Panc1 (cell line): ENCODE measurements at regions not wholly inside any gene's neighbourhood (a gene's known extent, or its start where the extent isn't known, plus 50 kb on each side); places are given as distances from the start of the nearest gene placed in this dataset.

ENCODE experiments used
- ATAC-seq: fragments of 200-7000 bp; cut with Tn5 transposase; 2 replicates; pipeline ENCODE4 v1.9.1; 2020; ENCODE audit warnings: mild to moderate bottlenecking, moderate library complexity
- BruUV-seq: library from RNA; stranded (reverse); fragments of 400-500 nt; replicated peaks from 2 replicates; lab custom pipeline; 2021; lab: Mats Ljungman, UMichigan
- CTCF ChIA-PET: fragments of 300-600 bp; sonication (Branson Sonifier 250); formaldehyde crosslinking; loops from one replicate; lab custom pipeline; 2022; ENCODE audit warnings: antibody characterized with exemption; lab: Charles Lee
- POLR2A ChIA-PET: fragments of 300-600 bp; sonication (Branson Sonifier 250); formaldehyde crosslinking; loops from one replicate; lab custom pipeline; 2022; ENCODE audit warnings: antibody characterized with exemption; lab: Charles Lee
- DNase-seq: peaks from one replicate; pipeline ENCODE4 v3.0.0-alpha.2; 2010; ENCODE audit warnings: low read depth, low spot score
- H3K27ac ChIP-seq: 2 replicates; pipeline ENCODE4 v1.5.1; 2011; ENCODE audit warnings: mild to moderate bottlenecking, low read length, inconsistent platforms
- H3K27me3 ChIP-seq: fragments of 200-500 bp; sonication (Bioruptor generic); 2 replicates; pipeline ENCODE4 v1.6.0; 2014; ENCODE audit warnings: low read length, inconsistent platforms; ENCODE audit not compliant: control insufficient read depth, insufficient read depth
- H3K36me3 ChIP-seq: fragments of 200-500 bp; sonication (Bioruptor generic); 2 replicates; pipeline ENCODE4 v1.5.1; 2014; ENCODE audit warnings: inconsistent platforms, mild to moderate bottlenecking, low read length, moderate library complexity; ENCODE audit not compliant: control insufficient read depth, insufficient read depth
- H3K4me1 ChIP-seq: 2 replicates; pipeline ENCODE4 v1.5.1; 2011; ENCODE audit warnings: inconsistent platforms, mild to moderate bottlenecking, low read length, moderate library complexity; ENCODE audit not compliant: control insufficient read depth, insufficient read depth
- H3K4me3 ChIP-seq, 2 experiments: 2 replicates each; pipeline ENCODE4 v1.5.1; 2011 to 2012; ENCODE audit warnings: low read depth in 2 of 2, low read length in 2 of 2, mild to moderate bottlenecking in 2 of 2, inconsistent platforms in 1 of 2, moderate library complexity in 1 of 2
- H3K9me3 ChIP-seq: fragments of 200-500 bp; sonication (Bioruptor generic); 2 replicates; pipeline ENCODE4 v1.5.1; 2014; ENCODE audit warnings: low read depth, mild to moderate bottlenecking, inconsistent platforms, low read length, moderate library complexity; ENCODE audit not compliant: control insufficient read depth, insufficient read depth
- POLR2AphosphoS5 ChIP-seq: IDR thresholded peaks from 2 replicates; pipeline ENCODE4 v1.6.1; 2012; ENCODE audit warnings: mild to moderate bottlenecking, low read depth, low read length, moderate library complexity
- SIN3A ChIP-seq: IDR thresholded peaks from 2 replicates; pipeline ENCODE4 v1.6.1; 2012; ENCODE audit warnings: low read depth, mild to moderate bottlenecking, low read length, moderate library complexity, borderline replicate concordance; ENCODE audit not compliant: insufficient read depth
- TCF7L2 ChIP-seq: IDR thresholded peaks from 2 replicates; pipeline ENCODE4 v1.6.1; 2011; ENCODE audit warnings: mild to moderate bottlenecking, low read depth, low read length, inconsistent platforms
- in situ Hi-C: cut with HindIII; loops from 2 replicates; pipeline ENCODE4 v1.10.0; 2016; ENCODE audit warnings: low sequenced_read_pairs, low pct_unique_long_range_greater_than_20kb
- intact Hi-C: fragments of 100-400 bp; cut with micrococcal nuclease; formaldehyde crosslinking; loops from one replicate; pipeline ENCODE4 v1.10.0; 2022; ENCODE audit not compliant: unreplicated experiment
- TF ChIP-seq, protein P1 (sequence below), 2 experiments: IDR thresholded peaks; 2 replicates each; pipeline ENCODE4 v1.6.1; 2011 to 2012; ENCODE audit warnings: low read depth in 2 of 2, control low read depth in 1 of 2, low read length in 1 of 2, mild to moderate bottlenecking in 1 of 2, moderate library complexity in 1 of 2; ENCODE audit not compliant: insufficient read depth in 1 of 2
- TF ChIP-seq, protein P2 (sequence below): fragments of 450-650 bp; IDR thresholded peaks from 2 replicates; pipeline ENCODE4 v1.5.1; 2017; ENCODE audit warnings: mild to moderate bottlenecking

DNA sequence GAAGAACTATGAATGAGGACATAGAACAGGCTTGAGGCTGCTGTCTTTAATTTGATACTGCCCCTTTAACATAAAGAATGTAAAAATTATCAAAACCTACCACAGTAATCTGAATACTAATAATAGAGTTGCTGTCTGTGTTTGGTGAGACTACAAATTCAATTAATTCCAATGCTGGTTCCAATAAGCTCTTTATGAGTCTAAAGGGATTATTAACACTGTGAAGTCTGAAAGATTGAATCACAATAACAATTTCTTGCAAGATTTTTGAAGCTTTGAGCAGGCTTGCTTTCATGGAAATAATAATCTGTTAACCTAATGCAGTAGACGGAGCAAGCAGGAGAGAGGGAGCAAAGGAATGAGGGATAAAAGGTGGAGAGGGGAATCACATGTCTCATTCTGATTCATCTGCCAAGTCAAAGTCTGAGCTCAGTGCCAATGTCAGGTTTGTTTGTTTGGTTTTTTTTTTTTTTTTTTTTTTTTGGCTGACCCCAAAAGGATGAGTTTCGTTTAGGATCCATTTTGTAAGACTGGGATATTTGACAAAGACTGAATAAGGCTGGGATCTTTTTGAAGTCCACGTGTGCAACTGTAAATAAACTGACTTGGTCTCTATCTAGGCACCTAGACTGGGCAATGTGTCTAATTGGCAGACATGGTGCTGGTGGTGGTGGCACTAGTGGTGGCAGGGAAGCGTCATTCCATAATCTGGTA is 211.6 kb downstream of the RNF144B start:
- intact Hi-C loops (loop anchor here (10.0 kb wide), 3 partner anchors 236 to 1456 kb away; no protein-coding TSS in a partner anchor), in situ Hi-C loops (no loop called here)
- no peaks in the 10 kb centered on the region for H3K4me1 ChIP-seq
- DNase-seq = no peak
- ATAC-seq = no peak
- H3K9me3 ChIP-seq = no peaks in the 10 kb centered on the region
- no peaks in the 10 kb centered on the region; the same call in 1 of the 2 replicates for H3K27me3 ChIP-seq
- H3K36me3 ChIP-seq = no peaks in the 10 kb centered on the region
- no TSS peak for BruUV-seq
- ChIA-PET POLR2A (no interaction called here), CTCF (interaction anchor here (0.7 kb wide), 1 partner anchor 1457 kb away, joined by 5 read pairs; no protein-coding TSS in a partner anchor)
- H3K27ac ChIP-seq = no peak overlapping the region
- no peak overlapping the region for H3K4me3 ChIP-seq
- TF ChIP-seq, protein P1, sequence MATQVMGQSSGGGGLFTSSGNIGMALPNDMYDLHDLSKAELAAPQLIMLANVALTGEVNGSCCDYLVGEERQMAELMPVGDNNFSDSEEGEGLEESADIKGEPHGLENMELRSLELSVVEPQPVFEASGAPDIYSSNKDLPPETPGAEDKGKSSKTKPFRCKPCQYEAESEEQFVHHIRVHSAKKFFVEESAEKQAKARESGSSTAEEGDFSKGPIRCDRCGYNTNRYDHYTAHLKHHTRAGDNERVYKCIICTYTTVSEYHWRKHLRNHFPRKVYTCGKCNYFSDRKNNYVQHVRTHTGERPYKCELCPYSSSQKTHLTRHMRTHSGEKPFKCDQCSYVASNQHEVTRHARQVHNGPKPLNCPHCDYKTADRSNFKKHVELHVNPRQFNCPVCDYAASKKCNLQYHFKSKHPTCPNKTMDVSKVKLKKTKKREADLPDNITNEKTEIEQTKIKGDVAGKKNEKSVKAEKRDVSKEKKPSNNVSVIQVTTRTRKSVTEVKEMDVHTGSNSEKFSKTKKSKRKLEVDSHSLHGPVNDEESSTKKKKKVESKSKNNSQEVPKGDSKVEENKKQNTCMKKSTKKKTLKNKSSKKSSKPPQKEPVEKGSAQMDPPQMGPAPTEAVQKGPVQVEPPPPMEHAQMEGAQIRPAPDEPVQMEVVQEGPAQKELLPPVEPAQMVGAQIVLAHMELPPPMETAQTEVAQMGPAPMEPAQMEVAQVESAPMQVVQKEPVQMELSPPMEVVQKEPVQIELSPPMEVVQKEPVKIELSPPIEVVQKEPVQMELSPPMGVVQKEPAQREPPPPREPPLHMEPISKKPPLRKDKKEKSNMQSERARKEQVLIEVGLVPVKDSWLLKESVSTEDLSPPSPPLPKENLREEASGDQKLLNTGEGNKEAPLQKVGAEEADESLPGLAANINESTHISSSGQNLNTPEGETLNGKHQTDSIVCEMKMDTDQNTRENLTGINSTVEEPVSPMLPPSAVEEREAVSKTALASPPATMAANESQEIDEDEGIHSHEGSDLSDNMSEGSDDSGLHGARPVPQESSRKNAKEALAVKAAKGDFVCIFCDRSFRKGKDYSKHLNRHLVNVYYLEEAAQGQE (IDR thresholded peaks at IDR 0.05; ENCODE audit: insufficient read depth in 1 of 2, low read depth in 2 of 2, low read length in 1 of 2) = no peak

DNA sequence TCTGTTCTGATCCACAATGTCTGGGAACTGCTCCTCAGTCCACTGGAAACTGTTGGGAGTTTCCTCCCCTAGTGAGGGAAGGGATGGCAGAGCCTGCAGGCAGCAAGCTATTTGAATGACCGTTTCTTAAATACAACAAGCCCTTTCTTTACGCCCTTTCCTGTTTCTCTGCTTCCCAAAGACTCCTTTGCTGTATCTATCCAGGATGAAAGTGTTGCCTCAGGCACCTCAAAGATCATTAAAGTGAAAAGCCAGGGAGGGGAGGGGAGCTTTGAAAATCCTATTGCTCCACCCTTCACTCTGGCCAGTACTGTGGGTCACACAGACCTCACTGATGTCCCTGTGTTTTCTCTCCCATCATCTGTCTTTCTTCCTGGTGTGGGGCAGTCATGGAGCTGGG is 213.1 kb downstream of the RNF144B start:
- Histone ChIP-seq H3K4me3 (no peak overlapping the region), H3K36me3 (no peaks in the 10 kb centered on the region), H3K27ac (no peak overlapping the region), H3K9me3 (no peaks in the 10 kb centered on the region), H3K27me3 (no peaks in the 10 kb centered on the region; the same call in 1 of the 2 replicates), H3K4me1 (no peaks in the 10 kb centered on the region)
- in situ Hi-C loops (no loop called here), intact Hi-C loops (no loop called here)
- TF ChIP-seq TCF7L2 (no peak), SIN3A (no peak), POLR2AphosphoS5 (no peak)
- TF ChIP-seq, protein P2, sequence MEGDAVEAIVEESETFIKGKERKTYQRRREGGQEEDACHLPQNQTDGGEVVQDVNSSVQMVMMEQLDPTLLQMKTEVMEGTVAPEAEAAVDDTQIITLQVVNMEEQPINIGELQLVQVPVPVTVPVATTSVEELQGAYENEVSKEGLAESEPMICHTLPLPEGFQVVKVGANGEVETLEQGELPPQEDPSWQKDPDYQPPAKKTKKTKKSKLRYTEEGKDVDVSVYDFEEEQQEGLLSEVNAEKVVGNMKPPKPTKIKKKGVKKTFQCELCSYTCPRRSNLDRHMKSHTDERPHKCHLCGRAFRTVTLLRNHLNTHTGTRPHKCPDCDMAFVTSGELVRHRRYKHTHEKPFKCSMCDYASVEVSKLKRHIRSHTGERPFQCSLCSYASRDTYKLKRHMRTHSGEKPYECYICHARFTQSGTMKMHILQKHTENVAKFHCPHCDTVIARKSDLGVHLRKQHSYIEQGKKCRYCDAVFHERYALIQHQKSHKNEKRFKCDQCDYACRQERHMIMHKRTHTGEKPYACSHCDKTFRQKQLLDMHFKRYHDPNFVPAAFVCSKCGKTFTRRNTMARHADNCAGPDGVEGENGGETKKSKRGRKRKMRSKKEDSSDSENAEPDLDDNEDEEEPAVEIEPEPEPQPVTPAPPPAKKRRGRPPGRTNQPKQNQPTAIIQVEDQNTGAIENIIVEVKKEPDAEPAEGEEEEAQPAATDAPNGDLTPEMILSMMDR = no peak
- TF ChIP-seq, protein P1 (IDR thresholded peaks at IDR 0.05; ENCODE audit: insufficient read depth in 1 of 2, low read depth in 2 of 2, low read length in 1 of 2) = no peak
- ATAC-seq (no peak), DNase-seq (no peak)
- no TSS peak for BruUV-seq
- ChIA-PET POLR2A (no interaction called here), CTCF (no interaction called here)
